ENCODE measurements at regions not wholly inside any gene's neighbourhood (a gene's known extent, or its start where the extent isn't known, plus 50 kb on each side); places are given as distances from the start of the nearest gene placed in this dataset.

GRCh38 chr4:72931346-72931745, 138.2 kb downstream of the COX18 start:
- TF ChIP-seq CTCF (IDR thresholded peaks at IDR 0.05; ENCODE audit: insufficient read depth, low read length, poor library complexity, severe bottlenecking), result no peak
- no peak for TF ChIP-seq EZH2phosphoT487 (conservative IDR thresholded peaks at IDR 0.05; ENCODE audit: low read length)

Data from SU-DHL-6 (cell line).